ENCODE measurements at regions not wholly inside any gene's neighbourhood (a gene's known extent, or its start where the extent isn't known, plus 50 kb on each side); places are given as distances from the start of the nearest gene placed in this dataset.

DNA sequence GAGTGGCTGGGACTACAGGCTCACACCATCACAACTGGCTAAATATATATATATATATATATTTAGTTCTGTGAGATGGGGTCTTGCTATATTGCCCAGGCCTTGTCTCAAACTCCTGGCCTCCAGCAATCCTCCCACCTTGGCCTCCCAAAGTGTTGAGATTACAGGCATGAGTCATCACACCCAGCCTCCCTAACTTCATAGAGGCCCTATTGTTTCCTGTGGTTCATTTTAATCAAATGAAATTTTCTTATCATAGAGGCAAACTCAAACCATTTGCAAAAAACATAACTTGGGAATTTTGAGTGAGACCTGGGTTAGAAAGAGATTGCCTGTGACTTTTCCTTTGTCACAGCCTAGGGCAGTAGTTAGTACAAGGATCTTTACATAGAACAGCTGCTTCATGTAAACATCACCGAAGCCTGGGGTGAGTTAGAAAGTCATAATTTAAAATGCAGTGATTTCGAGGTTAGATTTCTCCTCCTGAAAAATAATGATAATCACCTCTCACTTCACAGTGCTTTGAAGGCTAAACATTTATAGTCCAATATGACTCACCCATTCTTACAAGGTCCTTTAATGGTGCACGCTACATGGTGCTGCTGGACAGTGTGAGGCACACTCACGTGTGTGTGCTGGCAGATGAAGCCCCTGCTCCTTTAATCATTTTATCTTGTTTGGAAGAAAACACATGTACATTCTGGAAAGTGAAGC lies 188.9 kb downstream of the RHOU start:
- TF ChIP-seq EP300 (IDR thresholded peaks at IDR 0.05): no peak
- TF ChIP-seq, protein P1, sequence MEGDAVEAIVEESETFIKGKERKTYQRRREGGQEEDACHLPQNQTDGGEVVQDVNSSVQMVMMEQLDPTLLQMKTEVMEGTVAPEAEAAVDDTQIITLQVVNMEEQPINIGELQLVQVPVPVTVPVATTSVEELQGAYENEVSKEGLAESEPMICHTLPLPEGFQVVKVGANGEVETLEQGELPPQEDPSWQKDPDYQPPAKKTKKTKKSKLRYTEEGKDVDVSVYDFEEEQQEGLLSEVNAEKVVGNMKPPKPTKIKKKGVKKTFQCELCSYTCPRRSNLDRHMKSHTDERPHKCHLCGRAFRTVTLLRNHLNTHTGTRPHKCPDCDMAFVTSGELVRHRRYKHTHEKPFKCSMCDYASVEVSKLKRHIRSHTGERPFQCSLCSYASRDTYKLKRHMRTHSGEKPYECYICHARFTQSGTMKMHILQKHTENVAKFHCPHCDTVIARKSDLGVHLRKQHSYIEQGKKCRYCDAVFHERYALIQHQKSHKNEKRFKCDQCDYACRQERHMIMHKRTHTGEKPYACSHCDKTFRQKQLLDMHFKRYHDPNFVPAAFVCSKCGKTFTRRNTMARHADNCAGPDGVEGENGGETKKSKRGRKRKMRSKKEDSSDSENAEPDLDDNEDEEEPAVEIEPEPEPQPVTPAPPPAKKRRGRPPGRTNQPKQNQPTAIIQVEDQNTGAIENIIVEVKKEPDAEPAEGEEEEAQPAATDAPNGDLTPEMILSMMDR (IDR thresholded peaks at IDR 0.05): no peak

Measured in upper lobe of left lung (tissue), 4 donors.